Stimulated activated CD8-positive, alpha-beta memory T cell treated with anti-CD3 and anti-CD28 coated beads, Interleukin-2, amount 100 ng/mL, for 48 hours (primary cell): ENCODE measurements at regions not wholly inside any gene's neighbourhood (a gene's known extent, or its start where the extent isn't known, plus 50 kb on each side); places are given as distances from the start of the nearest gene placed in this dataset.
"Not testable (repeated sequence)": the region's sequence is repeated elsewhere in the genome, so short reads cannot be mapped to it uniquely, and the experiment has no call there.

ENCODE experiments used
- DNase-seq, 2 donors: peaks; one replicate each; pipeline ENCODE4 v3.0.0-alpha.2; 2020; ENCODE audit warnings: low read depth in 2 of 2

- DNase-seq: no peak
Measured at GRCh38 chr5:147081311-147081764, 153.5 kb upstream of the STK32A start.

GRCh38 chr5:147084702-147085101 is 150.1 kb upstream of the STK32A start:
- DNase-seq: no peak

GRCh38 chr5:147085409-147085808 is 149.4 kb upstream of the STK32A start:
- no peak for DNase-seq

GRCh38 chr5:147092044-147092443 is 142.8 kb upstream of the STK32A start:
- no peak for DNase-seq

GRCh38 chr5:147093138-147093537 is 141.7 kb upstream of the STK32A start:
- DNase-seq: no peak

- no peak for DNase-seq
Measured at GRCh38 chr5:147095740-147096139, 139.1 kb upstream of the STK32A start.

GRCh38 chr5:147098233-147098790 is 136.5 kb upstream of the STK32A start:
- no peak for DNase-seq

GRCh38 chr5:147101659-147102369 is 133.0 kb upstream of the STK32A start:
- no peak for DNase-seq

- DNase-seq: no peak
Measured at GRCh38 chr5:147112899-147113298, 121.9 kb upstream of the STK32A start.

GRCh38 chr5:147113967-147114366 is 120.9 kb upstream of the STK32A start:
- DNase-seq: no peak

GRCh38 chr5:147139759-147140158 is 95.1 kb upstream of the STK32A start:
- not testable (repeated sequence) for DNase-seq

GRCh38 chr5:147140558-147140957 is 94.3 kb upstream of the STK32A start:
- DNase-seq: no peak

- DNase-seq: not testable (repeated sequence)
Measured at GRCh38 chr5:147141580-147141979, 93.2 kb upstream of the STK32A start.

GRCh38 chr5:147143215-147143614 is 91.6 kb upstream of the STK32A start:
- no peak for DNase-seq

GRCh38 chr5:147145328-147145727 is 89.5 kb upstream of the STK32A start:
- no peak for DNase-seq

- DNase-seq: no peak
Measured at GRCh38 chr5:147148715-147149114, 86.1 kb upstream of the STK32A start.

GRCh38 chr5:147152086-147152485 is 82.7 kb upstream of the STK32A start:
- no peak for DNase-seq

- DNase-seq: no peak
Measured at GRCh38 chr5:147154809-147155208, 80.0 kb upstream of the STK32A start.

- DNase-seq: no peak
Measured at GRCh38 chr5:147156012-147156411, 78.8 kb upstream of the STK32A start.

GRCh38 chr5:147160902-147161700 is 73.7 kb upstream of the STK32A start:
- no peak for DNase-seq

- no peak for DNase-seq
Measured at GRCh38 chr5:147162740-147163139, 72.1 kb upstream of the STK32A start.

GRCh38 chr5:147167529-147167928 is 67.3 kb upstream of the STK32A start:
- DNase-seq: no peak
